ENCODE measurements at regions not wholly inside any gene's neighbourhood (a gene's known extent, or its start where the extent isn't known, plus 50 kb on each side); places are given as distances from the start of the nearest gene placed in this dataset.

DNA sequence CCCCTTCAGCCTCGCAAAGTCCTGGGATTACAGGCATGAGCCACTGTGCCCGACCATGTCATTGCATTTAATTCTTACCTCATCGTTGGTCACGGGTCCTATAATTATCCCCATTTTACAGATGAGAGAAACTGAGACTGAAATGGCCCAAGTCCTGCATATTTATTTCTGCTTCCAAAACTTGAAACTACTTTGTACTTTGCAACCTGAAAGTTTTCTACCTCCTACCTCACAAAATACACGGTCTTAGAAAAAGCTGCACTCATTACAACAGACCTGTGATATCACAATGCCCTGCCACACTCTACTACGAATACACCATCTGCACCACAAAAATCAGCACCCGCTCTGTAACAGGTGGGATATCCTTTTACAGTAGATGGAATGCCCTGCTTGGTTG, 189.1 kb downstream of the ADAMTS15 start:
- no peak for TF ChIP-seq POLR2A (IDR thresholded peaks at IDR 0.05)
- TF ChIP-seq, protein P1, sequence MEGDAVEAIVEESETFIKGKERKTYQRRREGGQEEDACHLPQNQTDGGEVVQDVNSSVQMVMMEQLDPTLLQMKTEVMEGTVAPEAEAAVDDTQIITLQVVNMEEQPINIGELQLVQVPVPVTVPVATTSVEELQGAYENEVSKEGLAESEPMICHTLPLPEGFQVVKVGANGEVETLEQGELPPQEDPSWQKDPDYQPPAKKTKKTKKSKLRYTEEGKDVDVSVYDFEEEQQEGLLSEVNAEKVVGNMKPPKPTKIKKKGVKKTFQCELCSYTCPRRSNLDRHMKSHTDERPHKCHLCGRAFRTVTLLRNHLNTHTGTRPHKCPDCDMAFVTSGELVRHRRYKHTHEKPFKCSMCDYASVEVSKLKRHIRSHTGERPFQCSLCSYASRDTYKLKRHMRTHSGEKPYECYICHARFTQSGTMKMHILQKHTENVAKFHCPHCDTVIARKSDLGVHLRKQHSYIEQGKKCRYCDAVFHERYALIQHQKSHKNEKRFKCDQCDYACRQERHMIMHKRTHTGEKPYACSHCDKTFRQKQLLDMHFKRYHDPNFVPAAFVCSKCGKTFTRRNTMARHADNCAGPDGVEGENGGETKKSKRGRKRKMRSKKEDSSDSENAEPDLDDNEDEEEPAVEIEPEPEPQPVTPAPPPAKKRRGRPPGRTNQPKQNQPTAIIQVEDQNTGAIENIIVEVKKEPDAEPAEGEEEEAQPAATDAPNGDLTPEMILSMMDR (IDR thresholded peaks at IDR 0.05), result no peak
